ENCODE measurements at regions not wholly inside any gene's neighbourhood (a gene's known extent, or its start where the extent isn't known, plus 50 kb on each side); places are given as distances from the start of the nearest gene placed in this dataset.
"Not testable (repeated sequence)": the region's sequence is repeated elsewhere in the genome, so short reads cannot be mapped to it uniquely, and the experiment has no call there.

DNA sequence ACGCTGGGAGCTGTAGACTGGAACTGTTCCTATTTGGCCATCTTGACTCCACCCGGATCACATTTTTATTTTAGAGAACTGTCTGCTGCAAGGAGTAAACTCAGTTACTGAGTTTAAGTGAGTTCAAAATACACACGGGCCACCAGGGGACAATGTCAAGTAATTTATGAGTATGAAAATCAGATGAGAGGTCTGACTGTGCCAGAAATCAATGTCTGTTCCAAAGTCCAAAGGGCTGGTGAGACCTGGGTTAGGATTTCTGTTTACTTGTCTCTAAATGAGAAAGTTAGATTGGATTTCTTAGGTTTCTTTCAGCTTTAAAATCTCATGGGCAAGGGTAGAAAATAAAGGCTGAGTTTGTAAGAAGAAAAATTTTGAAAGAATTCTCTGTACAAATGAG is 465.8 kb upstream of the MEIS1 start:
- ATAC-seq: no peak
- no TSS peak for BruUV-seq (replicated peaks)
- intact Hi-C loops (cut with micrococcal nuclease; ENCODE audit: unreplicated experiment) (no loop called here), in situ Hi-C loops (cut with HindIII; ENCODE audit: low pct_unique_long_range_greater_than_20kb, low sequenced_read_pairs) (no loop called here)
- Histone ChIP-seq H3K36me3 (ENCODE audit: control insufficient read depth, insufficient read depth, low read length) (no peaks in the 10 kb centered on the region), H3K4me3 (ENCODE audit: low read depth in 2 of 2, low read length in 2 of 2) (no peak overlapping the region), H3K4me1 (ENCODE audit: control insufficient read depth, insufficient read depth, low read length) (no peaks in the 10 kb centered on the region), H3K27me3 (ENCODE audit: control insufficient read depth, insufficient read depth, low read length) (no peaks in the 10 kb centered on the region; the same call in 1 of the 2 replicates), H3K9me3 (ENCODE audit: control insufficient read depth, insufficient read depth, low read depth, low read length) (no peaks in the 10 kb centered on the region), H3K27ac (ENCODE audit: low read length) (no peak overlapping the region)
- DNase-seq (ENCODE audit: low read depth, low spot score): no peak
- POLR2A ChIA-PET: no interaction called here
- CTCF ChIA-PET: no interaction called here
- TF ChIP-seq, protein P1, sequence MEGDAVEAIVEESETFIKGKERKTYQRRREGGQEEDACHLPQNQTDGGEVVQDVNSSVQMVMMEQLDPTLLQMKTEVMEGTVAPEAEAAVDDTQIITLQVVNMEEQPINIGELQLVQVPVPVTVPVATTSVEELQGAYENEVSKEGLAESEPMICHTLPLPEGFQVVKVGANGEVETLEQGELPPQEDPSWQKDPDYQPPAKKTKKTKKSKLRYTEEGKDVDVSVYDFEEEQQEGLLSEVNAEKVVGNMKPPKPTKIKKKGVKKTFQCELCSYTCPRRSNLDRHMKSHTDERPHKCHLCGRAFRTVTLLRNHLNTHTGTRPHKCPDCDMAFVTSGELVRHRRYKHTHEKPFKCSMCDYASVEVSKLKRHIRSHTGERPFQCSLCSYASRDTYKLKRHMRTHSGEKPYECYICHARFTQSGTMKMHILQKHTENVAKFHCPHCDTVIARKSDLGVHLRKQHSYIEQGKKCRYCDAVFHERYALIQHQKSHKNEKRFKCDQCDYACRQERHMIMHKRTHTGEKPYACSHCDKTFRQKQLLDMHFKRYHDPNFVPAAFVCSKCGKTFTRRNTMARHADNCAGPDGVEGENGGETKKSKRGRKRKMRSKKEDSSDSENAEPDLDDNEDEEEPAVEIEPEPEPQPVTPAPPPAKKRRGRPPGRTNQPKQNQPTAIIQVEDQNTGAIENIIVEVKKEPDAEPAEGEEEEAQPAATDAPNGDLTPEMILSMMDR (IDR thresholded peaks at IDR 0.05): no peak
- TF ChIP-seq SIN3A (IDR thresholded peaks at IDR 0.05; ENCODE audit: borderline replicate concordance, insufficient read depth, low read depth, low read length) (no peak), POLR2AphosphoS5 (IDR thresholded peaks at IDR 0.05; ENCODE audit: low read depth, low read length) (no peak), TCF7L2 (IDR thresholded peaks at IDR 0.05; ENCODE audit: low read depth, low read length) (no peak)
- TF ChIP-seq, protein P2, sequence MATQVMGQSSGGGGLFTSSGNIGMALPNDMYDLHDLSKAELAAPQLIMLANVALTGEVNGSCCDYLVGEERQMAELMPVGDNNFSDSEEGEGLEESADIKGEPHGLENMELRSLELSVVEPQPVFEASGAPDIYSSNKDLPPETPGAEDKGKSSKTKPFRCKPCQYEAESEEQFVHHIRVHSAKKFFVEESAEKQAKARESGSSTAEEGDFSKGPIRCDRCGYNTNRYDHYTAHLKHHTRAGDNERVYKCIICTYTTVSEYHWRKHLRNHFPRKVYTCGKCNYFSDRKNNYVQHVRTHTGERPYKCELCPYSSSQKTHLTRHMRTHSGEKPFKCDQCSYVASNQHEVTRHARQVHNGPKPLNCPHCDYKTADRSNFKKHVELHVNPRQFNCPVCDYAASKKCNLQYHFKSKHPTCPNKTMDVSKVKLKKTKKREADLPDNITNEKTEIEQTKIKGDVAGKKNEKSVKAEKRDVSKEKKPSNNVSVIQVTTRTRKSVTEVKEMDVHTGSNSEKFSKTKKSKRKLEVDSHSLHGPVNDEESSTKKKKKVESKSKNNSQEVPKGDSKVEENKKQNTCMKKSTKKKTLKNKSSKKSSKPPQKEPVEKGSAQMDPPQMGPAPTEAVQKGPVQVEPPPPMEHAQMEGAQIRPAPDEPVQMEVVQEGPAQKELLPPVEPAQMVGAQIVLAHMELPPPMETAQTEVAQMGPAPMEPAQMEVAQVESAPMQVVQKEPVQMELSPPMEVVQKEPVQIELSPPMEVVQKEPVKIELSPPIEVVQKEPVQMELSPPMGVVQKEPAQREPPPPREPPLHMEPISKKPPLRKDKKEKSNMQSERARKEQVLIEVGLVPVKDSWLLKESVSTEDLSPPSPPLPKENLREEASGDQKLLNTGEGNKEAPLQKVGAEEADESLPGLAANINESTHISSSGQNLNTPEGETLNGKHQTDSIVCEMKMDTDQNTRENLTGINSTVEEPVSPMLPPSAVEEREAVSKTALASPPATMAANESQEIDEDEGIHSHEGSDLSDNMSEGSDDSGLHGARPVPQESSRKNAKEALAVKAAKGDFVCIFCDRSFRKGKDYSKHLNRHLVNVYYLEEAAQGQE (IDR thresholded peaks at IDR 0.05; ENCODE audit: insufficient read depth in 1 of 2, low read depth in 2 of 2, low read length in 1 of 2): no peak

DNA sequence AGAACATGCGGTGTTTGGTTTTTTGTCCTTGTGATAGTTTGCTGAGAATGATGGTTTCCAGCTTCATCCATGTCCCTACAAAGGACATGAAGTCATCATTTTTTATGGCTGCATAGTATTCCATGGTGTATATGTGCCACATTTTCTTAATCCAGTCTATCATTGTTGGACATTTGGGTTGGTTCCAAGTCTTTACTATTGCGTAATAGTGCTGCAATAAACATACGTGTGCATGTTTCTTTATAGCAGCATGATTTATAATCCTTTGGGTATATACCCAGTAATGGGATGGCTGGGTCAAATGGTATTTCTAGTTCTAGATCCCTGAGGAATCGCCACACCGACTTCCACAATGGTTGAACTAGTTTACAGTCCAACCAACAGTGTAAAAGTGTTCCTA is 471.6 kb upstream of the MEIS1 start:
- H3K36me3 ChIP-seq (ENCODE audit: control insufficient read depth, insufficient read depth, low read length); H3K27ac ChIP-seq (ENCODE audit: low read length); DNase-seq (ENCODE audit: low read depth, low spot score); H3K9me3 ChIP-seq (ENCODE audit: control insufficient read depth, insufficient read depth, low read depth, low read length); H3K27me3 ChIP-seq (ENCODE audit: control insufficient read depth, insufficient read depth, low read length); H3K4me3 ChIP-seq (ENCODE audit: low read depth in 2 of 2, low read length in 2 of 2); POLR2A ChIA-PET; ATAC-seq; CTCF ChIA-PET; H3K4me1 ChIP-seq (ENCODE audit: control insufficient read depth, insufficient read depth, low read length); intact Hi-C loops (cut with micrococcal nuclease; ENCODE audit: unreplicated experiment); in situ Hi-C loops (cut with HindIII; ENCODE audit: low pct_unique_long_range_greater_than_20kb, low sequenced_read_pairs); BruUV-seq (replicated peaks): not testable (repeated sequence)

DNA sequence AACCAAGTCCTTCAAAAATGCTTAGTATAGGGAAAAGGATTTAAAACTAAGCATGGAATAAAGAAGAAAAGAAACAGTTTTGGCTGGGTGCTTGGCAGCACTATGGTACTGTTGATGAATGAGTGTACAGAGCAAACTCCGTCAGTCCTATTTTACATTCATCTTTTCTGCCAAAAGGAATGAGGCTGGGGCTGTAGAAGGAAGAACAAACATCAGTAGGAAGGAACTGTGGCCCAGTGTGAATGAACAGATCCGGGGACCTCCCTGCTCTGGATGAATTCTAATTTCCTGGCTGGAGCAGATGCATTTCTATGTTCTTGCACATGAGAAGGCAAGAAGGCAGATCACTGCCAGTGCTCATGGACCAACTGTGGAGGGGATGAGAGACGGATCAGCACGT is 474.0 kb upstream of the MEIS1 start:
- ATAC-seq (no peak), DNase-seq (ENCODE audit: low read depth, low spot score) (no peak)
- ChIA-PET CTCF (no interaction called here), POLR2A (no interaction called here)
- BruUV-seq (replicated peaks): no TSS peak
- no peaks in the 10 kb centered on the region for H3K27me3 ChIP-seq (ENCODE audit: control insufficient read depth, insufficient read depth, low read length)
- no peaks in the 10 kb centered on the region for H3K9me3 ChIP-seq (ENCODE audit: control insufficient read depth, insufficient read depth, low read depth, low read length)
- H3K27ac ChIP-seq (ENCODE audit: low read length): no peak overlapping the region
- no peak overlapping the region for H3K4me3 ChIP-seq (ENCODE audit: low read depth in 2 of 2, low read length in 2 of 2)
- in situ Hi-C loops (cut with HindIII; ENCODE audit: low pct_unique_long_range_greater_than_20kb, low sequenced_read_pairs) (no loop called here), intact Hi-C loops (cut with micrococcal nuclease; ENCODE audit: unreplicated experiment) (no loop called here)
- no peaks in the 10 kb centered on the region for H3K36me3 ChIP-seq (ENCODE audit: control insufficient read depth, insufficient read depth, low read length)
- no peaks in the 10 kb centered on the region for H3K4me1 ChIP-seq (ENCODE audit: control insufficient read depth, insufficient read depth, low read length)
- TF ChIP-seq TCF7L2 (IDR thresholded peaks at IDR 0.05; ENCODE audit: low read depth, low read length) (no peak), SIN3A (IDR thresholded peaks at IDR 0.05; ENCODE audit: borderline replicate concordance, insufficient read depth, low read depth, low read length) (no peak), POLR2AphosphoS5 (IDR thresholded peaks at IDR 0.05; ENCODE audit: low read depth, low read length) (no peak)
- TF ChIP-seq, protein P1 (IDR thresholded peaks at IDR 0.05): no peak
- TF ChIP-seq, protein P2 (IDR thresholded peaks at IDR 0.05; ENCODE audit: insufficient read depth in 1 of 2, low read depth in 2 of 2, low read length in 1 of 2): no peak

Data from Panc1 (cell line).